Esophagus muscularis mucosa (tissue), 4 donors: ENCODE measurements at regions not wholly inside any gene's neighbourhood (a gene's known extent, or its start where the extent isn't known, plus 50 kb on each side); places are given as distances from the start of the nearest gene placed in this dataset.

Experiments used
- CTCF ChIP-seq, 3 experiments: fragments of 200-600 bp in 2 of 3; fragments of 450-650 bp in 1 of 3; sonication (generic) in 2 of 3; IDR thresholded peaks; one replicate each; pipeline ENCODE4 v1.5.1; 2017 to 2019; ENCODE audit warnings: antibody characterized with exemption in 3 of 3, mild to moderate bottlenecking in 2 of 3, moderate library complexity in 1 of 3
- EP300 ChIP-seq: sonication (generic); formaldehyde crosslinking; IDR thresholded peaks from one replicate; pipeline ENCODE4 v1.6.1; 2017; ENCODE audit warnings: antibody characterized with exemption
- POLR2A ChIP-seq: fragments of 450-650 bp; IDR thresholded peaks from one replicate; pipeline ENCODE4 v1.6.1; 2017; ENCODE audit warnings: antibody characterized with exemption, moderate library complexity, mild to moderate bottlenecking, low read depth

- TF ChIP-seq CTCF (IDR thresholded peaks at IDR 0.05) (no peak), EP300 (no peak), POLR2A (no peak)
Measured at GRCh38 chr4:10381146-10381545, 76.1 kb downstream of the ZNF518B start.
